Hematopoietic multipotent progenitor cell treated with erythropoietin and hydrocortisone succinate and interleukin-3 and kit ligand, for 6 days (in vitro differentiated cells): ENCODE measurements at regions not wholly inside any gene's neighbourhood (a gene's known extent, or its start where the extent isn't known, plus 50 kb on each side); places are given as distances from the start of the nearest gene placed in this dataset.
"Not testable (repeated sequence)": the region's sequence is repeated elsewhere in the genome, so short reads cannot be mapped to it uniquely, and the experiment has no call there.

ENCODE experiments used
- DNase-seq: peaks from one replicate; pipeline ENCODE4 v3.0.0-alpha.2; 2015

DNA sequence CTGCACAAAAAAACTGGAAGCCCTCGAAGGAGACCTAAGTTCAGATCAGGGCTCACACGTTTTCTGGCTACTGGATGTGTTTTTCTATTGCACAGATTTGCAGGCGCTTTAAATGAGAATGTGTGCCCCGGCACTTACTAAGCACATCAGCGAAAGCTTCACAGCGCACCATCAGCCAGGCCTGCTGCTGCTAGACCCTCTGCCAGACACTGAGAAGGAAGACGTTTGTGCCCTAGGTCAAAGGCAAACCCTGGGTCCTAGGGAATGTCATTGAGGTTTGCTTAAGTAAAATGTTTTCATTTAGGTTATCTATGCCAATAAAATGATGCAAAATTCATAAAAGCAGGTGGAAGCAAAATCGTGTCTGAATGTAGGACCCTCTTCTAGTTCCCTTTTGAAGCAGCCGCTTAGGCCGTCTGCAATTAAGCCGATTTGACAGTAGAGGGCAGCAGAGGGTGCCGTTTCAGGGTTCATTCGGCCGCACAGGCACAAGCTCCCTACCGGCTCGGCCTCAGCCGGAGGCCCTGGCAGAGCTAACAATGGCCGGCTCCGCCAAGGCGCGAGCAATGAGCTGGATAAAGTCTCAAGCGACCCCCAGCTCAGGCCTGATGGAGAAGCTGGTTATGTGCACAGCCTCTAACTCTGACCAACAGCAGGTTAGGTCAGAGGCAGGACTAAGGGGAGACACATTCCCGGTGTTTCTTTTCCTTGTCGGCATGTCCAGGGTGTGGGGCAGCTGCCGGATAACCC, 107.2 kb upstream of the FOXA2 start:
- DNase-seq = peak; percentile 81

DNA sequence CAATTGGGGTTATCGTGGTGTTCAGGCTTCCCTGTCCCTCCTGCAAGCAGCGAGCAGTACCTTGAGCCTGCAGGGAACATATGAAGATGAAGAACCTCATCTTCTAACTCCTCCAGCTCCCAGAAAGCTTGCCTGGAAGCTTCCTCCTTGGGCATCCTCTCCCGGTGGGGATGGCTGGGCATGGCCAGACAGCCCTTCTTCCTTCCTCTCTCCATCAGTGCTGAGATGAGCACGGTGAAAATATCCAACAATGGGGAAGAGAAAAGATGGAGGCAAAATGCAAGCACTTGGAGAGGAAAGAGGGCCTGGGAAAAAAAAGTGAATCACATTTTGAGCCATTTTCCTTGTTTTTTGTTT, 107.7 kb upstream of the FOXA2 start:
- DNase-seq = no peak

DNA sequence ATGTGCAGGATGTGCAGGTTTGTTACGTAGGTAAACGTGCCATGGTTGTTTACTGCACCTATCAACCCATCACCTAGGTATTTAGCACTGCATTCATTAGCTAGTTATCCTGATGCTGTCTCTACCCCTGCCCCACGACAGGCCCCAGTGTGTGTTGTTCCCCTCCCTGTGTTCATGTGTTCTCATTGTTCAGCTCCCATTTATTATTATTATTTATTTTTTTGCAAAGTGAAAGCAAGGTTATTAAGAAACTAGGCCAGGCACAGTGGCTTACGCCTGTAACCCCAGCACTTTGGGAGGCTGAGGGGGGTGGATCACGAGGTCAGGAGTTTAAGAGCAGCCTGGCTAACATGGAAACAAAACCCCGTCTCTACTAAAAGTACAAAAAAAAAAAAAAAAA, 108.2 kb upstream of the FOXA2 start:
- DNase-seq = not testable (repeated sequence)

DNA sequence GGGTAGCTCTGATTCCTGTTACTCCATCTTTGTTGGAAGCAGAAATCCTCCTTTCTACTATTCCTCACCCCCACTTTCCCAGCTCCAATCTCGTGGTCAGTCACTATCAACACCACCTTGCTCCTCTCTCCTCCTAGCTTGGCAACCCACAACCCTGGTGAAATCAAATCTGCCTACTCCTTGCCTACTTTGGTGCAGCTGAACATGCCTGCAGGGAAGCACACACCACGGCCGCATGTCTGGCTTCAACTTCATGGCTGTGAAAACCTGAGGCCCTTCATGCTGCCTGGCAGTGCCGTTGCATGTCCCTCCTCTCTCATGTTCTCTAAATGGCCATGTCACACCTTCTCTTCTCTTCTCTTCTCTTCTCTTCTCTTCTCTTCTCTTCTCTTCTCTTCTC, 112.4 kb upstream of the FOXA2 start:
- DNase-seq = no peak

DNA sequence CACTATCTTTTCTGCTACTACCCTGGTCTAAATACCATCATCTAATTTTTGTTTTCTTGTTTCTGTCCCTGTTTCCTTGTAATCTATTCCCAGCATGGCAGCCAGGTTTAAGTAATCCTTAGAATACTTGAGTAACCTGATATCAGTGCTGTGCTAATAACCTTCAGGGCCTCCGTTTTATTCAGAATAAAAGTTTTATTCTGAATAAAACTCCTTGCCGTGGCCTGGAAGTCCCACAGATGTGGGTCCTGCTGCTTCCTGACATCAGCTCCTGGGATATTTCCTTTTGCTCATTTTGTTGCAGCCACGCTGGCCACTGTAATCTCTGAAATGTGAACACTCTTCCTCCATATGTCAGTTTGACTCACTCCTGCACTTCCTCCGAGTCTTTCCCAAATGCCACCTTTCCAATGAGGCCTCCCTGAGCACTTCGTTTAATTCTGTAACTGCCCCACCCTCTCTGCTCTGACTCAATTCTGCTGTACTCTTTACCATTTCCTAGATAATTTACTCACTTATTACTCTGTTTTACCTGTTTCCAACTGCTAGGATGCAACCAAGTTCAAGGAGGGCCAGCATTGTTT, 114.0 kb upstream of the FOXA2 start:
- no peak for DNase-seq

DNA sequence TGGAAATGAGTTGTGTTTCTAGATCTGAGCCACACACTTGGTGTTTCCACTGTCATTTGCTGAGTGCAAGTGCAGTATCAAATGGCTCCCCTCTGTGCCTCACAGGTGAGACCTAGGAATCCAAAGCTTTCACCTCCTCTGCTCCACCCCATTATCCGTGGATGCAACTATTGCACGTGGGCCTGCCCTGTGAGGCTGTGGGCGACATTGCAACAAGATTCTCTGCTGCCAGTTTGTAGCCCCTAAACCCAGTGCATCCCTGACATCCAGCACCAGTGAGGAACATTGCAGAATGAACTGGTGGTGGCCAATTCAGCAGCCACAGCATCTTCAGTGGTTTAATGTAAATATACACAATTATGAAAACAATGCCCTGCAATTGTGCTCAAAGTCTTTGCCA, 115.0 kb upstream of the FOXA2 start:
- no peak for DNase-seq

DNA sequence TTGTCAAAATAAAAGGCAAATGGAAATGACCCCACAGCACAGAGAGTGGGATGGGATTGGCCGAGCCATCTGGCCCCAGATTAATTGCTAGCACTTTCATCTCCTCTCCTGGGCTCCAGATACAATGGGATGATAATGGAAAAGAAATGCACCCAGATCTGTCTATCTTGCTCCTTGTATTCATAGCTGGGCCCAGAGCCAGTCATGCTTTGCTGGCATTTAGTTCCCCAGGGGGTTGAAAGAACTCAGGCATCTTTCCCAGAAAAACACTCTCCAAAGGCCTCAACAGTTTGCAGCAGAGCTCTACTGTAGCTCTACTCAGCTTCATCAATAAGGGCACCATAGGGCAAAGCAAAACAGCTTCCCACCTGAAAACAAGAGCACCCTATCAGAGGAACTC, 116.0 kb upstream of the FOXA2 start:
- DNase-seq = no peak

DNA sequence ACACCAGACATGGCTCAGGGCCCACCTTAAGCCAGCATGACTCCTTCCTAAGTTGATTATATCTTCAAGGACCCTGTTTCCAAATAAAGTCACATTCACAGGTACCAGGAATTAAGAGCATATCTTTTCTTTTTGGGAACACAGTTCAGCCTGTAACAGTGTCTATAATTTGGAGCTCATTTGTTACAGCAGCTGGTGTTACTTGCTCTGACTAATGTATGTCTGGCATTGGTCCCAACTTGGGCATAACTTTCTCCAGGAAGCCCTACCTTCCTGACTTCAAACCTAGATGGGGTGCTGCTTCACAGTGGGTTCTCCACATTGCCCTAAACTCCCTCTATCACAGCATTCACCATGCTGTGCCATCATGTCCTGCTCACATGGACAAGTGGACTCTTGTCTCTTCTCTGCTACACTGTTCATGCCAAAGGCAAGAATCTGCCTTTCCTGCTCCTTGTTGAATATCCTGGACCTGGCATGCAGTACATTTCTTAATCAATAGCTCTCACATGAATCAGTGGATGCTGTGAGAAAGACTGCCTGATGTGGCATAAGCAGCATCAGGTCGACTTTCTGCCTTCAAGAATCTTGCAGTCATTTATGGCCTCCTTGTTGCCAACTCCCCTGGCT, 117.4 kb upstream of the FOXA2 start:
- DNase-seq = no peak

DNA sequence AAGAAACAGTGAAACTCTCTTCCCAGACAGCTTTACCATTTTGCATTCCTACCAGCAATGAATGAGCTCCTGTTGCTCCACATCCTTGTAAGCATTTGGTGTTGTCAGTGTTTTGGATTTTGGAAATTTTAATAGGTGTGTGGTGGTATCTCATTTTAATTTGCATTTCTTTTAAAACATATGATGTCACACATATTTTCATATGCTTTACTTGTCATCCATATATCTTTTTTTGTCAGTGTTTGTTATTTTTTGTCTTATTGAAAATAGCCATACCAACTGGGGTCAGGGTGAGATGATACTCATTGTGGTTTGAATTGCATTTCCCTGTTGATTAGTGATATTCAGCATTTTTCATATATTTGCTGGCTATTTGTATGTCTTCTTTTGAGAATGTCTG, 119.5 kb upstream of the FOXA2 start:
- no peak for DNase-seq

DNA sequence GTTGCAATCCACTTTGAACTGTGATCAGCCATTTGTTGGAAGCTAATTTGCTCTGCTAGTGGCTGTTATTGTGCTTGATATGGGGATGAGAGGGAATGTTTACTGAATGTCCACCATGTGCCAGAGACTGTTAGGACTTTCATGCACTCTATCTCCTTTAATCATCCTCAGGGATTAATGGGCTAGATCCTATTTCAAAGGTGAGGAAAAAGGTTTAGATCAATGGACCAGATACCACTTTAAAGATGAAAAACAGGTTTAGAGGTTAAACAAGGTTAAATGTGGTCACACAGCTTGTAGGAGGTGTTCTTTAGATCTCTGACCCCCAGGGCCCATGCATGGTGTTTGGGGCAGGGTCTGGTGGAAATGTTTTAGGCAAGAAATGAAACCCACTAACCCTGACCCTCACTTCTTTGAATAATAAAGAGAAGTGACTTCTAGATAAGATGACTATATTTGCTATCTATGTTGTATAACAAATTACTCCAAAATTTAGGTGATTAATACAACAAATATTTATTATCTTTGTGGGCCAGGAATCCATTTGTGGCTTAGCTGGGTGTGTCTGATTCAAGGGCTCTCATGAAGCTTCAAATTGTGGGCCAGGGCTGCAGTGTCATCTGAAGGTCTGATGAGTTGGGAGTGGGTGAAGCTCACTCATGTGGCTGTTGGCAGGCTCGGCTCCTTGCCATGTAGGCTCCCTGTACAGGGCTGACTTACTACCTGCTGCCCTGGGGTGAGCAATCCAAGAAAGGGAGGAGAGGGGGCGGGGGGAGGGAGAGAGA, 127.8 kb upstream of the FOXA2 start:
- no peak for DNase-seq

DNA sequence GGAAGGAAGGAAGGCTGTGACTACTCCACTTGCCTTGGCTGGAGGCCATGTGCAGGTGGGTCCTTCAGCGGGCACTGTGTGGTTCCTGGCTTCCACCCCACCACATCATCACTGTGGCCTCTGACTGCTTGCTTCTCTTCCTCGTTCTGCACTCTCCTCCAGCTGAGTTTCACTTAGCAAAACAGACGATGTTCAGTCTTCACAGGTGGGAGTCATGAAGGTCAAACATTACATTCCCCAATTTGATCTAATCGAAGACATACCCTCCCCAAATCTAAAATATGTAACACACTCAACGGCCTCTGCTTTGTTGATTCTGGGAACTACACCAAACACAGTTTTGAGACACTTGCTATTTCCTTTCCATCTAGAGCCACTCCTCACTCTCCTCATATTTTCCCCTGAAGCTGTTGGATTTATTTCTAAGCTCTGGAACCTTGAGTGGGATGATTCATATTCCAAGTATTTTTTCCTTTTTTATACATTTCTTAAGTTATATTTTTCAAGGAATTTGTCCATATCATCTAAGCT, 132.5 kb upstream of the FOXA2 start:
- peak; percentile 37 for DNase-seq

DNA sequence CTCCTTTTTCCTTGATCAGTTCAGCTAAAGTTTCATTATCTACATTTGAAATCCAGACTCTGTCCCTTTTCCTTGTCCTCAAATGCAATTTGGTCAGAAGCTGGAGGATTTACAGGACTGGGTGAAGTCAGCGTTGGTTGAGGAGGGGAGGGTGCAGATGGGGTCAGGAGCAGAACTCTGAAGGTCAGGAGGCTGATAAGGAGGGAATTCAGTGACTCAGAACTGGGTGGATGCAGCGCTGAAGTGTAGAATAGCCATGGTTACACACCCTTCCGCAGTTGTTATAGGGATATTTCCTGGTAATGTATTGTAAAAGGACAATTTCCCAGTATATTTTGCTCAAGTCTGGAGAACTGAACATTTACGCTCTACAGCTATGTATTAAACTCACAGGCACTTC, 133.1 kb upstream of the FOXA2 start:
- no peak for DNase-seq

DNA sequence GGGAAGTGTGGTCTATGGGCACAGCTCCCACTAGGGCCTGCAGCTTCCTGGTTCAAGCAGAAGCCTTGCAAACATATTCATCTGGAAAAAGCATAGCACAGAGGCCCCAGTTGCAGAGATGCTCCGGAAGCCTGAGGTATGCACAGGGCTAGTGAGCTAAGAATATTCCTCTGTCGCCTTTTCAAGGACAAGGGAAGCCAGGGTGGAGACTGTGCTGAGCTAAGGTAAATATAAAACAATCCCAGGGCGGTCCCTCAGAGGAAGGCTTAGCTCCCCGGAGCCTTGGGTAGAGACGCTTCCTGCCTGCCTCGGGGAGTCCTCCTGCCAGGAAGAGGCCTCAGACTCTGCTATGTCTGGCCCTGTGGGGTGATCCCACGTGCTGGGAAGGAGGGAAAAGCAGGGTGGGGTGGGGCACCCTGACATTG, 134.8 kb upstream of the FOXA2 start:
- no peak for DNase-seq

DNA sequence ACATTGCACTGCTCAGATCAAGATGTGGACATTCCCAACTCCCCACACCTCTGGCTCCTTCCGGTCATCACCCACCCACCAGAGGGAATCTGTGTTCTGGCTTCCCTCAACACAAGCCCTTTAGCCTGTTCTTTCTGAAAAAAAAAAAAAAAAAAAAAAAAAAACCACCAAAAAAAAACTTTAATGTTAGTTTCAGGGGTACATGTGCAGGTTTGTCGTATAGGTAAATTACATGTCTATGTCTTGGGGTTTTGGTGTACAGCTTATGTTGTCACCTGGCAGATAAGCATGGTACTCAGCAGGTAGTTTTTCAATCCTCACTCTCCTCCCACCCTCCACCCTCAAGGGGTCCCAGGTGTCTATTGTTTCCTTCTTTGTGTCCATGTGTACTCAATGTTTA, 135.8 kb upstream of the FOXA2 start:
- no peak for DNase-seq

DNA sequence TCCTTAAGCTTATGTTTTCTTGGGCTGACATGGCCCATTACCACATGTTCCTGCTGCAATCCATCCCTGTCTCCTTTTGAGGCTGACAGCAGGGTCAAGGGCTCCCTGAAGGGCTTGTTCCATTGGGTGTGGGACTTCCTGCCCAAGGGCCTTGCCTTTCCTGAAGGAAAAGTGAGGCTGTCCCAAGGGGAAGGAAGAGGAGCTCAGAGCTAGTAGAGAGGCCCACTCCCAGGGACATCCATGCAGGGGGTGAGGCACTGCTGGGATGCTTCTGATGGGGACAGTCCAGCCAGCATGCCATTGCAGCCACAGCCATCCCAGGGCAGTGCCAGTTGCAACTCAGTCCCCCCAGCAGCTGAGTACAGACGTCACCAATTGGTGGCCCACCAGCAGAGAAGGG, 138.4 kb upstream of the FOXA2 start:
- no peak for DNase-seq

DNA sequence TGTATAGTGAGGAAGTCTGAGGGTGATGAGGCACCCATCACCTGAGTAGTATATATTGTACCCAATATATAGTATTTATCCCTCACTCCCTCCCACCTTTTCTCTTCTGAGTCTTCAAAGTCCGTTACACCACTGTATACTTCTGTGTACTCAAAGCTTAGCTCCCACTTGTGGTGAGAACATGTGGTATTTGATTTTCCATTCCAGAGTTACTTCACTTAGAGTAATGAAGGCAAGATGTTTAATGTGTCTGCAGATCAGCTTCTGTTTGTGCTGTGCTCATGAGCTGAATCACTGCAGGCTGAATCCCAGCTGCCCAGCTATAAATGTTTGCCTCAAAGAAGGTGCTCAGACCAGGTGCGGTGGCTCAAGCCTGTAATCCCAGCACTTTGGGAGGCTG, 139.3 kb upstream of the FOXA2 start:
- no peak for DNase-seq

DNA sequence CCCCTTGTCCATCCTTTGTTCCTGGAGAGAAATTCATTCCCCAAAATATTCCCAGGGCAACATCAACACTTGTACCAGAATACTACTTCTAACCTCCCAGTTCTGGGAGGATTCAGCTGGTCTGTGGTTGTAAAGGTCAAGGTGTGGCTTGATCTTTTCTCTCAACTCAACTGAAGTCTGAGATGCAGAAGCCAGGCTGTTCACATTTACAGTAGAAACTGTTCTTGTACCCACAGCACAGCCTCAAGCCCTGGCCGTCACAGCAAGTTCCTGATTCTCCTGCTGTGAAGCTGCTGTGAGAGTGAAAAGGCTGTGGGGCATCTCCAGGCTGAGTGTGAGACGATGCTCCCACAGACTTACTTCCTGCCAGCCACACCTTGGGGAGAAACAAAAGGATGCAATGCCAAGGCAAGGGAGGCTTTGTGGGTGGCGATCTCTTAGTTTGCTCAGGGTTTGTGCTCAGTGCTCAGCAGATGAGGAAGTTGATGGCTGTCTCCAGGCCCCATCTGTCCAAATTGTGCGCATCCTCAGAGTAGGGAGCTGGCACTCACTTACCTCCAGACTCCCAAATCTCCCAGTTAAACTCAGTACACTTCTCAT, 143.9 kb upstream of the FOXA2 start:
- no peak for DNase-seq

DNA sequence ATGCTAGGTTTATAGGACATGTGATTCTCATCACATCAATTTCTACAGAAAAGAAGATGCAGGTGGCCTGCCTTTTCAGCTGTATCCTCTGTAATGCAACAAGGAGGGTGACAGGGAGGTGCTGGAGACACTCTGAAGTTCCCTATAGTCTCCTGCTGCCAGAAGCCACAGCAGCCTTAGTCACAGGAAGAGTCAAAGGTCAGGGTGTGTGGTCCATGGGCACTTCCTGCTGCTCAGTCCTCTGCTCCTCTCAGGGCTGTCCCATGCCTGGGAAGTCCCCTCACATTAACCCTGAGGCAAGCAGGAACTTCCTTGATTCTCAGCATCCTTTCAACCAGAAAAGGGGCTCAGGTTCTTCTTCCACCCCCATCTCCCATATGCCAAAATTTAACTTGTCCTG, 144.8 kb upstream of the FOXA2 start:
- DNase-seq = no peak

DNA sequence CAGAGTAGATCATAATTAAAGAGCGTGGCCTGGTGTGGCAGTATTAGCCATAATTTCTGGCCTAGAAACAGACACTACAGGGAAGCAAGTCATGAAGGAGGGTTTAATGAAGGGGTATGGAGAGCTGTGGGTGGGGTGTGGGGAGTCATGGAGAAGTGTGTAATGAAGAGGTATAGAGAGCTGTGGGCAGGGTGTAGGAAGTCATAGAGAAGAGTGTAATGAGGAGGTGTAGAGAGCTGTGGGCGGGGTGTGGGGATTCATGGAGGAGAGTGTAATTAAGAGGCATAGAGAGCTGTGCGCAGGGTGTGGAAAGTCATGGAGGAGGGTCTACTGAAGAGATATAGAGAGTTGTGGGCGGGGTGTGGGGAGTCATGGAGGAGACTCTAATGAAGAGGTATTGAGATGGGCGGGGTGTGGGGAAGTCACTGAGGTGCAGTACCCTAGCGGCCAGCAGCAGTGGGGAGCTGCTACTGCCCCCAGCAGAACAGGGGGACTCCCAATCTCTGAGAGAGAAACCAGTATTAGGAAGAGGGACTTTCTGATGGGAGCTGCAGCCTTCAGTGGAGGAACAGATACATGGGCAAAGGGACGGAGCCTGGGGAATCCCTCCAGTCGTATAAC, 145.4 kb upstream of the FOXA2 start:
- no peak for DNase-seq

DNA sequence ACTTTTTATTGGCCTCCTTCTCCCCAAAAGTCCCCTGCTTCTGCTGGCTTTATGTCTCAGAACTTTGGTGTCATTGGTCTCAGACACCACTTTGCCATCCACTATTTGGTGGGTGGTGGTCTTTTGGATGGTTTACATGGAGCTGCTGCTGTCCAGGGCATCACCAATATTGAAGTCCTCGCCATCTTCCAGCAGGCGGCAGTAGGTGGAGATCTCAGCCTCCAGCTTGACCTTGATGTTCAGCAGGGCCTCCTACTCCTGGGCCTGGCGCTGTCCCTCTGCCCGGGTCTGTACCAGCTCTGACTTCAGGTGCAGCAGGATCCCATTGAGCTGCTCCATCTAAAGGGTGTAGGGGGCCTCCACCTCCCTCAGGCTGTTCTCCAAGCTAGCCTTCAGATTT, 148.4 kb upstream of the FOXA2 start:
- DNase-seq = no peak

DNA sequence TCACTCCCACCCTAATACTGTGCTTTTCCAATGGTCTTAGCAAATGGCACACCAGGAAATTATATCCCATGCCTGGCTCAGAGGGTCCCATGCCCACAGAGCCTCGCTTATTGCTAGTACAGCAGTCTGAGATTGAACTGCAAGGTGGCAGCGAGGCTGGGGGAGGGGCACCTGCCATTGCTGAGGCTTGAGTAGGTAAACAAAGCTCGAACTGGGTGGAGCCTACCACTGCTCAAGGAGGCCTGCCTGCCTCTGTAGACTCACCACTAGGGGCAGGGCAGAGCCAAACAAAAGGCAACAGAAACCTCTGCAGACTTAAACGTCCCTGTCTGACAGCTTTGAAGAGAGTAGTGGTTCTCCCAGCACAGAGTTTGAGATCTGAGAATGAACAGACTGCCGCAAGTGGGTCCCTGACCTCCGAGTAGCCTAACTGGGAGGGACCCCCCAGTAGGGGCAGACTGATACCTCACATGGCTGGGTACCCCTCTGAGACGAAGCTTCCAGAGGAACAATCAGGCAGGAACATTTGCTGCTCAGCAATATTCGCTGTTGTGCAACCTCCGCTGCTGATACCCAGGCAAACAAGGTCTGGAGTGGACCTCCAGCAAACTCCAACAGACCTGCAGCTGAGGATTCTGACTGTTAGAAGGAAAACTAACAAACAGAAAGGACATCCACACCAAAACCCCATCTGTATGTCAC, 150.7 kb upstream of the FOXA2 start:
- DNase-seq = peak; percentile 43

DNA sequence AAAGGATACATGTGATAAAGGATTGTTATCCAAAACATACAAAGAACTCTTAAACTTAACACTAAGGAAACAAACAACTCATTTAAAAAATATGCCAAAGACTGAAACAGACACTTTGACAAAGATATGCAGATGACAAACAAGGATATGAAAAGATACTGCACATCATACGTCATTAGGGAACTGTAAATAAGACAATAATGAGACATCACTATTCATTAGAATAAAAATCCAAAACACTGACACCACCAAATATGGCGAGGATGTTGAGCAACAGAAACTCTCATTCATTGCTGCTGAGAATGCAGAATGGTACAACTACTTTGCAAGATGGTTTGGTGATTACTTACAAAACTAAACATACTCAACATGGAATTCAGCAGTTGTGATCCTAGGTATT, 156.5 kb upstream of the FOXA2 start:
- DNase-seq = no peak
